HG02973 (cell line): ENCODE measurements at regions not wholly inside any gene's neighbourhood (a gene's known extent, or its start where the extent isn't known, plus 50 kb on each side); places are given as distances from the start of the nearest gene placed in this dataset.
"Not testable (repeated sequence)": the region's sequence is repeated elsewhere in the genome, so short reads cannot be mapped to it uniquely, and the experiment has no call there.

Source experiments
- ATAC-seq: cut with Tn5 transposase; IDR thresholded peaks from one replicate; pipeline ENCODE4 v1.9.1; 2021; ENCODE audit warnings: moderate library complexity; ENCODE audit not compliant: unreplicated experiment

GRCh38 chr1:143842058-143842457, 129.7 kb downstream of the FAM72C start:
- ATAC-seq = not testable (repeated sequence)

- ATAC-seq = not testable (repeated sequence)
Measured at GRCh38 chr1:143839182-143839581, 132.6 kb downstream of the FAM72C start.

DNA sequence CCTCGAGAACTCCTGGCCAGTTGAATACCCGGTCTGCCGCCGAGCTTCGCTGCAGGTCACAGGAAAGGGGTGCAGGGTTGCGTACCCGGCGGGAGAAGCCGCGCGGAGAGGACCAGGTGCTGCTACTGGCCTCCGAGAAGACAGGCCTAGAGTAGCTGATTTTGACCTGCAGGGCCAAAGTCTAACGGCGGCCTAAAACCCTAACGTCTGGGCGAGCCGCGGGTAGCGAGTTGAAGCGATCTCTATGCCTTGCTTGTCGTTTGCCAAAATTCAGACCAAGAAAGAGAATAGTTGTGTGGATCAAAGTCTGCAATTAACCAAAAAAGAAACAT, 133.2 kb downstream of the FAM72C start:
- ATAC-seq = not testable (repeated sequence)

DNA sequence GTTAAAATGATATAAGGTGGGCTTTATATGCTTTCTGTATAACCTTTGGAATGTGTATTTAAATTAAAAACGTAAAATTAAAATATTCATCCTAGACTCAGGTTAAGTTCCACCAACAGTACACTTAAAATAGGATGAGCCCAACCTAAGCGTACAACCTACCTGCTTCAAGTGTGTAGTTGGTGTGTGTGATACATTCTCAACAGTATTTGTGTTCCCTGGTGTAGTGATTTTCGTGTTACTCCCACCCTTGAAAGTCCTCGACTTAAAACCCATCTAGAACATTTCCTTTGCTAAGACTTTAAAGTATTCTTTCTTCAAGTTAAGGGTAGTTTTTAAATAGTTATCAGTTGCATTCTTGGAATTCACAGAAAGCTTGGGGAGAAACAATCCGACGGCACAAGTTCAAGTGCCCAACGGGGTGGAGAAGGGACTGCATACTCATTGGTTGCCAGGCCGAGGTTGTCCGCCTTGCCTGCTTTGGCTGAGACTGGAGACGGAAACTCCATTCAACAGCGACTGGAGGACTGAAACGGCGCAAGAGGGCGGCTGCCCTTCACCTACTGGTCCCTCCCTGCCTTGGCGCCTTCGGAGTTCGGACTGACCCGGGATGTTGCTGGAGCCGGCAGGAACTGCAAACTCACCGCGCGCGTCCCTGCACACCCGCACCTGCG, 133.7 kb downstream of the FAM72C start:
- not testable (repeated sequence) for ATAC-seq

DNA sequence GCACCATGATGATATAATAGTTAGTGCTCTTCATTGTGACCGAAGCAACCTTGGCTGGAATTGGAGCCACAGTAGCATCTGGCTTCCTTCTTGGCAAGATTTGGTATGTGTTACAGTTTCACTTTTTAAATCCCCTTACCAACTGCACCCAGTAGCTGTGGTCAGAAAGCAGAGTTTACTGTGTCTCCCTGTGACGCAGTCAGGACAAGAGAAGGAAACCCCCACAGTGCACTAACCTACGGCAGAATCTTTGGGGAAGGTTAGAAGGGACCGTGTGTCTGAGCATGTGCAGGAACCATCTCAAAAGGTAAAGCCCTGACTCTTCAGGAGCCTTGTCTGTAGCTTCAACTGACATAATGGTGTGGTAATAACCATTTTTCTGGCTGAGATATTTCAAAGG, 138.4 kb downstream of the FAM72C start:
- ATAC-seq = not testable (repeated sequence)

DNA sequence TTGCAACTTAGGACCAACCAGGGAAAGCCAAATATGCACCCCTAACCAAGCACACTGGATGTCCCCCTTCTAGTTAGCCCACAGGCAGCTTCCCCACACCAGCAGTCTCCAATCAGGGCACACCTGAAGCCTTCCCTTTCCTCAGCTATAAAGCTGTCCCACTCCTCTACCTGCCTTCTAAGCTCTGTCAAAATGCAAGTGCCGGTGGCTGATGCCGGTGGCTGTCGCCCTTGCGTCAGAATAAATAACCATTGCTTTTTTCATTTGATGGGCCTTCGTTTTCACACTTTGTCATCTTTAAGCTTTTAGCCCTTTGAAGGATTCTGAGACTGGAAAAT, 139.4 kb downstream of the FAM72C start:
- not testable (repeated sequence) for ATAC-seq

DNA sequence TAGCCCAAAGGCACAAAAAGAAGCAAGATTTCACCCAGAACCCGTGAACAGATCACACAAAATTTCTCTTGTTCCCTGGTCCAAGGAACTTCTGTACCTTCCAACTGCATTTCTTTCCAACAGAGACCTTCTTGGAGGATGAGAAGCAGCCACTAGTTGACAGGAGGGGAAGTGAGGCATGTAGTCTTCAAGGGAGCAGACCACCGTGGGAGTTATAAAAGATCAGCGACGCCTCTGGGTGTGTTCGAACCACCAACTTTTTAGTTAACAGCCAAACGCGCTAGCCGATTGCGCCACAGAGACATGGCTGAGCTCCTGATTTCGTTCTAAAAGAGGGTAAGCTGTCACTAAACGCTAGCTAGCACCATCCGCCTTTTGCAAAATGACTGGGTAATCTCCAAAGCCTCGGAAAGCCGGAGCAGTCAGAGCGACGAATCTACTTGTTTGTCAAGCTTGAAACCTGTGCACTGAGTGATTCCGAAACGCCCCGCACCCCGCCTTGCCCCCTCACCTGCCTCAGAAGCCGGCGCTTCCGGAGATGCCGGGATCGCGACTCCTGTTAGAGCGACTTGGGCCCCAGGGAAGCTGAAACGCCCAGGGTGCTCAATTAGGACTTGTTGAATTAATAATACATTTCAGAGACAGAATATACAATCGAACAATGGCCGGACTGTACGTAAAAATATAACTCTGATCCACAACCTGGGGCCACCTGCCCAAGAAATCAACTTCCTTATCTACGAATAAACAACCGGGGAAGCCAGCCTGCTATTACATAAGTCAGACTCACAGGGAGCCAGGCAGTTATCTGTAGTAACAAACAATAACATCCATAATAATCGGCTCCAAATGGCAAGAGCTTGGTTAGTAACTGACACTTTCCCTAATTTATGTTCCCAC, 140.1 kb downstream of the FAM72C start:
- ATAC-seq = not testable (repeated sequence)

GRCh38 chr1:143826162-143826561, 145.6 kb downstream of the FAM72C start:
- not testable (repeated sequence) for ATAC-seq

- ATAC-seq = not testable (repeated sequence)
Measured at GRCh38 chr1:143824266-143824665, 147.5 kb downstream of the FAM72C start.

- ATAC-seq = not testable (repeated sequence)
Measured at GRCh38 chr1:143820058-143820457, 151.7 kb downstream of the FAM72C start.

DNA sequence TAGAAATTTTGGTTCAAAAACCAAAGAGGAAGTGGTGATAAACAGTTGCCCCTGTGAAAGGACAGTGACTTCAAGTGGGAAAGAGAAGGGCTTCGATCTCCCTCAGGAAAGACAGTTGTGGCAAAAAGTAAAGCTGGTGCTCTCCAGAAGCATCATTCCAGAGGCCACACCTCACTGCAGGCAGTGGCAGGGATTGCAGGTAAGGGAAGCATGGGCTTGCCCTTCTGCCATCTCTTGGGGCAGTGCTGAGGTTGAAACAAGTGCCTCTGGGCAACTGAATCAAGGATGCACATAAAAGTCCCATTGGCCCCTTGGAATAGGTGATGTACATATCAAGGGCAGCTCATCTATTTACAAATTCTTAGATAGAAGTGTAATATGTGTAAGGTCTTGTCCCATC, 155.4 kb downstream of the FAM72C start:
- ATAC-seq = not testable (repeated sequence)

DNA sequence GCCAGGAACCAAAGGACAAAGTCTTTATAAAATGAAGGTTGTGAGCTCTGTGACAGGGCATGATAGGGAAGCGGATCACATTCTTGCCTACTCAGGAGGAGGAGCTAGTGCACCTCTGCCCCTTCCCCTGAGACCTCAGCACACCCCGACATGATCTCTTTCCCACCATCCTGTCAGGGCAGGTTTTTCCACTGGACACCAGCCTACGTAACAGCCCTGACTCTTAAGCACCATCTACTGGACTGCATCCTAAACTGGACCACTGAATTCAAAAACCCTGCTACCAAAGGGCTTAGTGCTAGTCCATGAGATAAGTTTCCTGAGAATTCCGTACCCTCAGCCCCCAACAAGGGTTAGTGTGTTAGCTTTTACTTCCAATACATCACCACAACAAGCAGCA, 166.4 kb downstream of the FAM72C start:
- ATAC-seq = not testable (repeated sequence)

DNA sequence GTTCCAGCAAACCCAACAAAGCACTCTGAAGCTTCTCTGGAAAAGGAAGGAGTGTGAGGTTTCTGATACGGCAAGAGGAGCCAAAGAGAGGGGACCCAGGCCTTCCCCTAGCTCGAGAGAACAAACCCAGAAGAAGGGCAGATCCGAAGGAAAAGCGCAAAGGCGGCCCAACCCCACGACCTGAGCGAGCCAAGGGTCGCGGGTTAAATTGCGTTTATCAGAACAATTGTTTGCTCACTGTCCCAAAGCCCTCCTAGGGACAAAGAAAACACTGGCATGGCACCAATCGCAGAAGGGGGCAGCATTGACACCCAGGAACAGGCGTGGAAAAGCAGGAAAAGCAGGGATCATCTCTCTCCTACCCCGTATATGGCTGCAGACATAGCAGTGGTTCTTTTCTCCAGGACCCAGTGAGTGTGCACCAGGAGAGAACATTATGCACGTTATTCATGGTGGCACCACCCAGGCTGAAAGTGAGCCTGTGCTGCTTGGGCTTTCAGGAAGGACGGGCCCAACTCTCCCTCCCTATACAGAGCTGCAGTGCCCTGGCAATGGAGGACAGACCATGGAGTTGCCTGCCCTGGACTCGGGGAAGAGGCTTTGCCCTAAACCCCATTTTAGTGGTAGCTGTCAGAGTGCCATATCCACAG, 167.0 kb downstream of the FAM72C start:
- not testable (repeated sequence) for ATAC-seq

GRCh38 chr1:143803927-143804411, 167.8 kb downstream of the FAM72C start:
- peak; percentile 53 for ATAC-seq

GRCh38 chr1:143803095-143803494, 168.7 kb downstream of the FAM72C start:
- not testable (repeated sequence) for ATAC-seq

DNA sequence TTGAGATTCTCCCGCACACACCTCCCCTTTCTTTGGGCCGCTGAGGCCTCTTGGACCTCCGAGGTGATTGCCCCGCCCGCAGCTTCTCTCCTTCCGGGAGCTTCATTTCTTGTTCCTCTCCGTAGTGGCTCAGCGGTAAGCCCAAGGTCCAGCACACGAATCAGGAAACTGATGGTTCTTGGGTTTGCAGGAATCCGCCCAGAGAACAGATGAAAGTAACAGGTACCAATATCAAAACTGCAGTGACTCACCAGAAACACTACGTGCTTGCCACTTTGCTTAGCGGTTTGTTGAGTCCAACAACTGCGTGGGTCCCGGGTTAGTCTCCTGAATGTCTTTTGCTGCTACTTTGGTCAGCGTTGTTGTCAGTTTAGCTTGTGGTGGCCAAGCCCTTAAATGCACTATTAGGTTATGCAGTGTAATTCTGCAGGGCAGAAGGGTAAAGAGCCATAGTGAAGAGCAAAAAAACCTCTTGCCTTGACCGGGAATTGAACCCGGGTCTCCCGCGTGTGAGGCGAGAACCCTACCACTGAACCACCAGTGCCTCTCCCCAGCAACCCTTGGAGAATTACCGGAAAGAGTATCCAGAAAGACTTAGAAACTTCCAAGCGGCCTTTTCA, 172.1 kb downstream of the FAM72C start:
- not testable (repeated sequence) for ATAC-seq

DNA sequence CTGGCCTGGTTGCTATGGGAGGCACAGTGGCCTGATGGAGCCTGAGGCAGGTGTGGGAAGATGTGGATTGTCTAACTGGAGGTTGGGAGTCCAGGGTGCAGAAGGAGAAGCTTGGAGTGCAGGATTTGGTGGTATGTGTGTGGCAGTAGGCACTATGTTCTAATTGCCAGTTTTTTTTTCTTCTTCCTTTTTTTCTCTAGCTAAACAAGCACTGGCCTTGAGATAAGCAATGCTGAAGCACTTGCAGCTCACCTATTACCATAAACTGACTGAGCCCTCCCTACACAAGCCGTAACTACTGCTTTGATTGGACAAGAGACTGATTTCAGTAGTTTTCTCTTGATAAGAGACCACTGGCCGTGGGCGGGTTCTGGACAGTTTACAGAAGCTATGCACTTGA, 175.4 kb downstream of the FAM72C start:
- ATAC-seq = not testable (repeated sequence)

- ATAC-seq = not testable (repeated sequence)
Measured at GRCh38 chr1:143792047-143792937, 179.5 kb downstream of the FAM72C start.

DNA sequence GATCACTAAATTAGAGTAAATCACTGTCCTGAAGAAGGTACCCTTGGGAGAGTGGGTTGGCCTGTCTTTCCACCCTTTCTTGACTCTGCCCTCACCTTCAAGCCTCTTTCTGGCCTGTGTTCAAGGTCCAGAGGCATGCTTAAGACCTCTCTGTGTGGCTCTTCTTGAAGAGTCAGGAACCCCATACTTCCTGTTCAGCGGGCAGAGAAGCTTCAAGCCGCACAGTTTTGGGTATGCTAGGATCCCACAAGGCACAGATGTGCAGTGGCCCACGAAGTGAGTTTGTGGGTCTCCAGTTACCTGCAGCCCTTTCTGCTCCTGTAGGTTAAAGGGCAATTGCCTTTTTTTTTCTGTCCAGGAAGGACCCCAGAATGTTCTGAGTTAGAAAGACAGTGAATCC, 185.4 kb downstream of the FAM72C start:
- not testable (repeated sequence) for ATAC-seq

- not testable (repeated sequence) for ATAC-seq
Measured at GRCh38 chr1:143785883-143786282, 185.9 kb downstream of the FAM72C start.
